GM18505 (cell line): ENCODE measurements at regions not wholly inside any gene's neighbourhood (a gene's known extent, or its start where the extent isn't known, plus 50 kb on each side); places are given as distances from the start of the nearest gene placed in this dataset.
"Not testable (repeated sequence)": the region's sequence is repeated elsewhere in the genome, so short reads cannot be mapped to it uniquely, and the experiment has no call there.

ENCODE experiments used
- ATAC-seq: cut with Tn5 transposase; IDR thresholded peaks from one replicate; pipeline ENCODE4 v1.9.1; 2021; ENCODE audit not compliant: unreplicated experiment

DNA sequence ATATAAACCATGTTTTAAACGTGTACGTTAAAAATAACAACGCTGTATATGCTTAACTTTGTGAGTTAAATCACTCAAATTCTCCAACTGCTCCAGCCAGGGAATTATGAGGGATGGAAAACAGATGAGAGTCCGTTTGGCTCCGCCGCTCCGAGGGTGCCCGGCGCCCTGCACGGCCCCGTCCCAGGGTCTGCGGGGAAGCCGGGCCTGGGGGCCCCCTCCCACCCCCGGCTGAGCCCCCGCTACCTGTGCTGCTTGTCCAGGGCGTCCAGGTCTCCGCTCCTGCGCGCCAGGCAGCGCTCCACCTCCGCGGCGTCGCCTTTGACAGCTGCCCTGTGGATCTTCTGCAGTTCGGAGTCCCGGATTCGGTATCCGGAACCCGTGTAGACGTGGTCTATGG lies 415.5 kb downstream of the FOXD4L4 start:
- ATAC-seq = not testable (repeated sequence)

DNA sequence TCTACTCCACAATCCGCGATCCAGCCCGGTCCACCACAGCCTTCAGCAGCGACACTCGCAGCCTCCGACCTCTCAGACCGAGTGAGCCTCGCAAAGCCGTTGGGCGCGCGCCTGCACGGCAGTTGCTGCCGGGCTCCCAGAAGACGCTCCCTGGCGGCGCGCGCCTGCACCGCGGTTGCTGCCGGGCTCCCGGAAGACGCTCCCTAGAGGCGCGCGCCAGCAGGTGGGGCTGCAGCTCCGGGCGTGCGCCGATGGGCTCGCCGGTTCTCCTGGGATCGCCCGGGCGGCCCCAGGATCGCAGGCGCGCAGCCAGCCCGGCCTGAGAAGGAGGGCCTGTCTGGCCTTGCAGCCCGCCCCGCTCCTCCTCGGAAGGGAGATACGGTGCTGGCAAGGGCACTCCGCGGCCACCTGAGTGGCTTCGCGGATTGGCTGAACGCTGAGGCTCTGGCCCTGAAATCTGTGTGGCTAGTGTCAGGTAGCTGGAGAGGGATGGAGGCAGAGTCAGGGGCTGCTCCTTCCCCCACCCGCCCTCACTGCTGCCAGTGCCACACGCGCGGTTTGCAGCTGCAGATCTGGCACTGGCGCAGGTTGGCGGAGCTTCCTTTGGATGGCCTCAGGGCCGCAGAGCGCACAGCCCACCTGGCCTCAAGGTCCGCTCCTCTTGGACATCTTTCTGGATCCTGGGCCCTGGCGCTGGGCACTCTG lies 416.2 kb downstream of the FOXD4L4 start:
- ATAC-seq = peak; percentile 100

DNA sequence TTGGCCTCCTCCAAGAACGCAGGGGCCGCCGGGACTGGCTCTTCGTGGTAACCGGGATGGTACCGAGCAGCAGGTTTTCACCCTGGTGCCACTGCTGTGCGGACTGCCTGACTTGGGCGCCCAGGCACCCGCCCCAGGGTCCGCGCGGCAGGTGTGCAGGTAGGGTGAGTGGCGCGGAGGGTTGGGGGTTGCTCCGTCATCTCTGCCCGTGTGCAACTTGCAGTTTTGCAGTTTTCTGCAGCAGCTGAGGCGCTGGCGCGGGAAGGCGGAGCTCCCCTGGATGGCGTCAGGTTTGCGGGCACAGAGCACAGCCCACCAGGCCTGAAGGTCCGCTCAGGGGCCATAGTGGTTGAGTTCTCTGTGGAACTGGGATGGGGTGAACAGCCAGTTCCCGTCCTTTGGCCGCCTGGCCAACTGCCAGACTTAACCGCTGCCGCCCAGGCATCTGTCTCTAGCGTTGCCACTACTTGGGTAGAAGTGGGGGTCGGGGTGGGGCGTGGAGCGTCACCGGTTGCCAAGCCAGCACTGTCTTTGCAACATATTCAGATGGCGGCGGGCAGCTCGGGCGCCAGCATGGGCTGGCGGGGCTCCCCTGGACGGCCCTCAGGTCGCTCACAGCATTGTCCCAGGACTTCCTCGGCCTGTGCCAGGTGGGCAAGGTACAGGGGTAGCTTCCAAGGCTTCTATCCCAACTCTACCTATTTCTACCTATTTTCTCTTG lies 417.2 kb downstream of the FOXD4L4 start:
- ATAC-seq = not testable (repeated sequence)

DNA sequence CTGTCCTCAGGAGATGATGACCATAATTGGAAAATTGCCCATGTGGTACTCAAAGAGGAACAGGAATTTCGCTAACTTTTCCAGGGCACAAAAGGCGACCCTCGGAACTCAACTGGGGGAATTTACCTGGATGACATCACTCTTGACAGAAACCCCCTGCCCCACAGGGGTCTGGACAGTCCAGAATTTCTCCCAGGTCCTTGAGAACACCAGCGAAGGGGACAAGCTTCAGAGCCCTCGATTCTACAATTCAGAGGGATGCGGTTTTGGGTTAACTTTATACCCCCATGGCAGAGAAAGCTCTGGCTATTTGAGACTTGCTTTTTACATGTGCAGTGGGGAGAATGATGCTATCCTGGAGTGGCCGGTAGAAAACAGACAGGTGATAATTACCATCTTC lies 445.4 kb downstream of the FOXD4L4 start:
- ATAC-seq = not testable (repeated sequence)

DNA sequence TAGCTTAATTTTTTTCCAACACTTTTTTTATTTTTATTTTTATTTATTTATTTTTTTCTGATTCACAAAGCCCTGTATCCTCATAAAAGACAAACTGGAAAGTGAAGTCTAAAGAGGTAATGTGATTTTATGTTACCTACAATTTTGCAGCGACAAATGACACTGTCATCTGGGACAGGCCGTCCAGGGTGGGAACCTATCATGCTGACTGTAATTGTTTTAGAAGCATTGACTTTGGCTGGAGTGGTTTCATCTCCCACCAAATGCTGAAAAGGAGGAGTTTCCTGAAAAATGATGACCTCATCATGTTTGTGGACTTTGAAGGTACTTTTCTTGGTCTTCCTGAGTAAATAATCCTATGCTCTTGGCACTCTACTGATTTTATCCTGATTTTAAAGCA lies 446.7 kb downstream of the FOXD4L4 start:
- not testable (repeated sequence) for ATAC-seq

DNA sequence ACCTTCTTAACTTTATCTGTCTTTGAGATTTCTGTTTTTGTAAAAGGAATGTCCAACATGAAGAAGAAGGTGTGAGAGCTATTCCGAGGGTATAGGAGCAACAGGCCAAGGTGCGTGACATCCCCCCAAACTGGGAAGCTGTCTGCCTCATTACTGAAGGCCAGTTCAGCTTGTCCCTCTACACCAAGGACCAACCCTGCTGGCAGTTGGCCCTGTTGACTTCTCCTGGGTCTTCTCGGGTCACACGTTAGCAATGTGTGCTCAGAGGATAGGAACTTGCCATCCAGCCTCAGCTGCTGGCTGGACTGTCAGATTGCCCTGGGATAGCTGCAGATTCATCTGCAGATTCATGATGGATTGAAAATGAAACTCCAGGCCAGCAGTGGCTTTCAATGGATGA lies 460.3 kb downstream of the FOXD4L4 start:
- not testable (repeated sequence) for ATAC-seq

DNA sequence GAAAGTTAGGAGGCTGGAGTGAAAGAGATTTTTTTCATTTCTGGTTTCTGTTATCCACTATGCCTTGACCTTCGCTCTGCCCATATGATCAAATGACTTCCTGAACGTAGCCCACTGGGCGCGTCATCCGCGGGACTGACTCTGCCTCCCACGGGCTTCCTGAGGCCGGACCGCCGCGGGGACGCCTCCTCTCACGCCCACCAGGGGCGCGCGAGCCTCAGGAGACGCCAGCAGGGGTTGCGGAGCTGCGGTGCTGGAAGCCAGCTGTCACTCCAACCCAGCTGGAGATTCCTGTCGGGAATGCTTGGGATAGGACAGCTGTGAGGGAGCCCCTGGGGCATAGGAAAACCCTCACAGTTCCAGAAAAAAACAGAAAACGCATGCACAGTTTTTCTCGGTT lies 461.5 kb downstream of the FOXD4L4 start:
- ATAC-seq = not testable (repeated sequence)

DNA sequence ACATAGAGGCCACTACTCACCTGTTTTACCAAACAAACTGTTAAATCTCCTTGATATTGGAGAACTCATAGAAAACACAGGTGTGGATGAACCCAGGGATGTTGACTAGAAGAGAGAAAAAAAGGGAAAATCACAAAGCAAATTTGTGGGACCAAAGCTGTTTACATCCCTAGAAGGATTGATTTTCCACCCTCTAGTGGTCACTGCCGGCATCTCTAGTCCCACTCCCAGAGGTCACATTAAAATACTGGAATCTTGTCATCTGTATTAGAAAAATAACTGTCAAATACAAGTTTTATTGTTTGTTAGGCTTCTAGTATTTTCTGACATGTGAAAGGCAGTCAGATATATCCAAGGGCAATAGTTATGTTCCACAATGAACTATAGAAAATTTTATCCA lies 469.7 kb downstream of the FOXD4L4 start:
- peak; percentile 80 for ATAC-seq

DNA sequence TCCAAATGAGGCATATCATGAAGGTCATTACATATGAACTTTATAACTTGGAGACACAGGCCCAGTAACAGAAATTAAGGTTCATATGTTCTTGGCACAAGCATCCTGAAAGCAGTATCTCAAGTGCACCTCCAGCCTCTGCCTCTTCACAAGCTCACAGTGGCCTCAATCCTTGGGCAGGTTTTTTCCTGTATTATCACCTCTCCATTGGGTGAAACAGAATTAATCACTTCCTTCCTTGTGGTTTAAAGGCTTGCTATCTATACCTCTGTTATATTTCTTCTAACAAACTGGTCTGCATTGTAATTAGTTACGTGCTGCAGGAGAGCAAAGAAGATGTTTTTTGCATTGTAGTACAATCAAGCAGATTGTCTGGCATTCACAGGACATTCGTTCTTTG lies 471.0 kb downstream of the FOXD4L4 start:
- ATAC-seq = not testable (repeated sequence)

DNA sequence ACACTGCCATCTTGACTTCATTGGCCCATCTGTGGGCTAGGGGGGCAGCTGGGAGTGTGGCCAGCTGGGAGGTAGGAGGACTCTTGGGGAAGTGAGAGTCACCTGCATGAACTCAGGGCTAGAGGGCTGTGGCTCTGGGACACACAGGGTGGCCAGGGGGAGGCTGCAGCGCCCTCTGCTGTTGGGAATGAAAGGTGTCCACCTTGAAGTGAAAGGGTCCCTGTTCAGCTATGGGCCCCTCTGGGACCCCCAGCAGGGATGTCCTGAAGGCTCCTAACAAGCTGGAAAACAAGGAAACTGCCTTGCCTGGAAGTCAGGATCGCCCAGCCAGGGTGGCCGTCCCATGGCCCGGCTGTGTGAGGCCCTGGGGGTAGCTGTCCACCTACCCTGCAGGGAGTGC lies 507.8 kb downstream of the FOXD4L4 start:
- ATAC-seq = not testable (repeated sequence)

DNA sequence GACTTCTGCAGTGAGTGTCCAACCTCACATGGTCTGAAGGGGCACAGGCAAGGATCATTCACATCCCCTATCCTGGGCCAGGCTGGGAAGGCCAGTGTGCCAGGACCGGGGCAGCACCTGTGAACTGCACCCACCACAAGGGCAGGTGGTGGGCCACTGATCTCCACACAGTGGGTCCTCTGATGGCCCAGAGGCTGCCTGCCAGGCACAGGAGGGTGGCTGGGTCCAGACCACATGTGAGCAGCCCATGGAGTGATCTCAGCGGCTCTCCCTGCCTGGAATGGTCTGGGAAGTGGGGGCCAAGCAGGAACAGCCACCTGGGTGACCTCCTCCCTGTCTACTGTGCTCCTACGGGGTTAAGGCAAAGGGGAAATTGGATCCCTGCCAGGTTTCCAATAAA lies 508.5 kb downstream of the FOXD4L4 start:
- ATAC-seq = not testable (repeated sequence)

DNA sequence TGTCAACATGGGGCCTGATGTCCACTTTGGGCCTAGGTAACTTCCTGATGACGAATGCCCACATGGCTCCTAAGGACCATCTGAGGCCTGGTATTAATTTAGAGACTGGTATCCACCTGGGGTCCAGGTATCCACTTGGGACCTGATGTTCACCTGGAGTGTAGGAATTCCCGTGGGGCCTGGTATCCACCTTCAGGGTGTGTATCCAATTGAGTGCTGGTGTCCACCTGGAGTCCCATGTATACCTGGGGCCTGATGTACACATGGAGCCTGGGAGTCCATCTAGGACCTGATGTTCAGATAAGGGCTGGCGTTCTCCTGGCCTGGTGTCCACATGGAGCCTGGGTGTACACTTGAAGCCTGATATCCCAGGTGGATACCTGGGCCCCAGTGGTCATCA lies 520.6 kb downstream of the FOXD4L4 start:
- ATAC-seq = not testable (repeated sequence)

DNA sequence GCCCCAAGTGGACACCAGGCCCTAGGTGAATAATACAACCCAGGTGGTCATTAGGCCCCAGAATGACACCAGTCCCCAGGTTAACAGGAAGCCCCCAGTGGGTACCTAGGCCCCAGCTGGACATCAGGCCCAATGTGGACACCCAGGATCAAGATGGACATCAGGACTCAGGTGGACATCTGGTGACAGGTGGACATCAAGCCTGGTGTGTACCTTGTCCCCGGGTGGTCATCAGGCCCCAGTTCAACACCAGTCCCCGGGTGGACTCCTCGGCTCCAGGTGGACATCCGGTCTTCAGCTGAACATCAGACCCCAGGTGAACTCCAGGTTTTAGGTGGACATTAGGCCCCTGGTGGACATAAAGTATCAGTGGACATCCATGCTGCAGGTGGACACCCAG lies 524.6 kb downstream of the FOXD4L4 start:
- ATAC-seq = not testable (repeated sequence)

DNA sequence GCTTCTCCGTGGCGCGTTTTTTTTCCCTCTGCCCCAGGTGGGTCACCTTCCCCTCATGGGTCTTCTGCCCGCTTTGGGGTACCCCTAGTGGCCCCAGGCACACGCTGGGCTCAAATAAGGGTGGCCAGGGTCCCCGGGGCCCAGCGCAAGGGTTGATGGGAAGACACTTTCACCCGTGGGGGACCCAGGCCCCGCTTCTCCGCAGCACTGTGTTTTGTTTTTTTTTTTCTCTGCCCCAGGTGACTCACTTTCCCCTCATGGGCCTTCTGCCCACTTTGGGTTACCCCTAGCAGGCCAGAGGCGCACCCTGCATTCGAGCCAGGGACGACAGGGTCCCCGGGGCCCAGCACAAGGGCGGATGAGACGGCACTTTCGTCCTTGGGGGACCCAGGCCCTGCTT lies 526.7 kb downstream of the FOXD4L4 start:
- not testable (repeated sequence) for ATAC-seq

DNA sequence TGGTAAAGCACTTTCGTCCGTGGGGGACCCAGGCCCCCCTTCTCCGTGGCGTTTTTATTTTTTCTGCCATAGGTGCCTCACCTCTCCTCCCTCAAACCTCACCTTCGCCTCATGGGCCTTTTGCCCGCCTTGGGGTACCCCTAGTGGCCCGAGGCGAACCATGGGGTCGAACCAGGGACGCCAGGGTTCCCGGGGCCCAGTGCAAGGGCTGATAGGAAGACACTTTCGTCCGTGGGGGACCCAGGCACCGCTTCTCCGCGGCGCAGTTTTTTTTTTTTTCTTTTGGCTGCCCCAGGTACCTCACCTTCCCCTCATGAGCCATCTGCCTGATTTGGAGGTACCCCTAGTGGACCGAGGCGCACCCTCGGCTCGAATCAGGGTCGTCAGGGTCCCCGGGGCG lies 527.8 kb downstream of the FOXD4L4 start:
- ATAC-seq = not testable (repeated sequence)

DNA sequence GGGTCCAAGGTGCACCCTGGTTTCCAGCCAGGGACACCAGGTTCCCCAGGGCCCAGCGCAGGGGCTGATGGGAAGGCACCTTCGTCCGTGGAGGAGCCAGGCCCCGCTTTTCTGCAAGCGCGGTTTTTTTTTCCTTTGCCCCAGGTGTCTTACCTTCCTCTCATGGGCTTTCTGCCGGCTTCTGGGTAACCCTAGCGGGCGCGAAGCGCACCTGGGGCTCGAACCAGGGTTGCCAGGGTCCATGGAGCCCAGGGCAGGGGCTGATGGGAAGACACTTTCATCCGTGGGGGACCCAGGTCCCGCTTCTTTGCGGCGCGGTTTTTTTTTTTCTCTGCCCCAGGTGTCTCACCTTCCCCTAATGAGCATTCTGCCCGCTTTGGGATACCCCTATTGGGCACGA lies 529.3 kb downstream of the FOXD4L4 start:
- ATAC-seq = not testable (repeated sequence)

DNA sequence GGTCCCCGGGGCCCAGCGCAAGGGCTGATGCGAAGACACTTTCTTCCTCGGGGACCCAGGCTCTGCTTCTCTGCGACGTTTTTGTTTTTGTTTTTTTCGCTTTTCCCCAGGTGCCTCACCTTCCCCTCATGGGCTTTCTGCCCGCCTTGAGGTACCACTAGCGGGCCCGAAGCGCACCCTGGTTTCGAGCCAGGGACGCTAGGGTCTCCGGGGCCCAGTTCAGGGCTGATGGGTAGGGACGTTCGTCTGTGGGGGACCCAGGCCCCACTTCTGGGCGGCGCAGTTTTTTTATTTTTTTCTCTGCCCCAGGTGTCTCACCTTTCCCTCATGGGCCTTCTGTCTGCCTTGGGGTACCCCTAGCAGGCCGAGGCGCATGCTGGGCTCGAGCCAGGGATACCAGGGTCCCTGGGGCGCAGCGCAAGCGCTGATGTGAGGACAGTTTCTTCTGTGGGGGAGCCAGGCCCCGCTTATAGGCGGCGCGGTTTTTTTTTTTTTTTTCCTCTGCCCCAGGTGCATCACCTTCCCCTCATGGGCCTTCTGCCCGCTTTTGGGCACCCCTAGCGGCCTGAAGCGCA lies 530.0 kb downstream of the FOXD4L4 start:
- ATAC-seq = not testable (repeated sequence)

DNA sequence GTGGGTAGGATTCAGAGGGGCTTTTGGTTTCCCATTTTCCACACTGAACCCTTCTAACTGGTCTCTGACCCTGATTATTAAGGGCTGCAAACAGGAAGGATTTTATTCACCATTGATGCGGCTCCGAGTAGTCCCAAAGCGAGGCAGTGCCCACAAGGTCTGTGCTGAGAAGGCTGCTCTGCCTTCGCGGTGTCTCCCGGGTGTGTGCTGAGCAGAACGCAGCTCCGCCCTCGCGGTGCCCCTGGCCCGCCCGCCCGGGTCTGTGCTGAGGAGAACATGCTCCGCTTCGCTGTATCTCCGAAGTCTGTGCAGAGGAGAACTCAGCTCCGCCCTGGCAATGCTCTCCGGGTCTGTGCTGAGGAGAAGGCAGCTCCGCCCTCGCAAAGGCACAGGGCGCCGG lies 530.7 kb downstream of the FOXD4L4 start:
- ATAC-seq = not testable (repeated sequence)

DNA sequence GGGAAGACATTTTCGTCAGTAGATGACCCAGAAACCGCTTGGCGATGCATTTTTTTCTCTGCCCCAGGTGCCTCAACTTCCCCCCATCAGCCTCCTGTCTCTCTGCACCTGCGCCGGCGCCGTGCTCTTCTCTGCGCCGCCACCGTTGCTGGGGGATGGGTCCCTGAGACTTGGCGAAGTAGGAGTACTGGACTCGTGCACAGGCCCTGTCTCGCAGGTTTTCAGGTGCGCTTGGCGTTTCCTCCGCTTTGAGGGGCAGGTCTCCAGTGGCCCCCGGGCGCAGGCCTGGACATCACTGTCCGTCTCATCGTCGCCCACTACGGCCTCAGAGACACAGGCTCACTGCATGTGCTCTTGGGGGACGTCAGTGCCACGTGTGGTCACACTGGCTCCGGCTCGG lies 532.1 kb downstream of the FOXD4L4 start:
- not testable (repeated sequence) for ATAC-seq
